GM12878 (cell line): ENCODE measurements at regions not wholly inside any gene's neighbourhood (a gene's known extent, or its start where the extent isn't known, plus 50 kb on each side); places are given as distances from the start of the nearest gene placed in this dataset.

Experiments used
- ATAC-seq: fragments of 200-7000 bp; cut with Tn5 transposase; 3 replicates; pipeline ENCODE4 v1.9.1; 2020; ENCODE audit warnings: mild to moderate bottlenecking, moderate library complexity
- BruUV-seq: library from RNA; stranded (reverse); fragments of 400-500 nt; replicated peaks from 2 replicates; lab custom pipeline; 2021; lab: Mats Ljungman, UMichigan
- CTCF ChIA-PET: fragments of 300-600 bp; sonication (Branson Sonifier 250); formaldehyde crosslinking; extraction: SDS; loops from one replicate; lab custom pipeline; 2021; ENCODE audit warnings: inconsistent platforms; lab: Yijun Ruan, JAX
- POLR2A ChIA-PET: fragments of 350-600 bp; formaldehyde crosslinking; extraction: SDS; loops from one replicate; lab custom pipeline; 2021; ENCODE audit warnings: inconsistent platforms; lab: Charles Lee
- RAD21 ChIA-PET: fragments of 300-600 bp; sonication (Branson Sonifier 250); formaldehyde crosslinking; loops from one replicate; lab custom pipeline; 2023; ENCODE audit warnings: antibody characterized with exemption; ENCODE audit not compliant: unreplicated experiment; lab: Charles Lee
- SMC1A ChIA-PET: fragments of 300-600 bp; sonication (Branson Sonifier 250); formaldehyde crosslinking; loops from one replicate; lab custom pipeline; 2023; ENCODE audit not compliant: unreplicated experiment, uncharacterized antibody; lab: Charles Lee
- DNase-seq: peaks from one replicate; pipeline ENCODE4 v3.0.0-alpha.2; 2011; ENCODE audit warnings: low read depth, low spot score
- FAIRE-seq: peaks from 3 replicates; lab custom pipeline; 2011; peaks lifted over from hg19 to GRCh38; lab: Jason Lieb, UNC
- H2AFZ ChIP-seq: 2 replicates; pipeline ENCODE4 v1.6.0; 2011; ENCODE audit warnings: low read depth, low read length, control low read depth; ENCODE audit not compliant: control insufficient read depth
- H3K27ac ChIP-seq: 2 replicates; pipeline ENCODE4 v1.5.1; 2011; ENCODE audit warnings: control low read depth; ENCODE audit not compliant: control insufficient read depth, insufficient read depth
- H3K27me3 ChIP-seq, 2 experiments: replicated peaks in 1 of 2; 2 replicates each; pipeline versions ENCODE4 v1.6.0 to v1.6.1; 2011; ENCODE audit warnings: low read length in 1 of 2; ENCODE audit not compliant: control insufficient read depth in 2 of 2, insufficient read depth in 2 of 2
- H3K36me3 ChIP-seq, 2 experiments: 2 replicates each; pipeline ENCODE4 v1.5.1; 2011; ENCODE audit warnings: low read length in 1 of 2; ENCODE audit not compliant: control insufficient read depth in 2 of 2, insufficient read depth in 2 of 2
- H3K4me1 ChIP-seq: 2 replicates; pipeline ENCODE4 v1.6.1; 2011; ENCODE audit warnings: mild to moderate bottlenecking, low read length, moderate library complexity, mixed read lengths; ENCODE audit not compliant: control insufficient read depth, insufficient read depth
- H3K4me2 ChIP-seq: 2 replicates; pipeline ENCODE4 v1.6.0; 2011; ENCODE audit warnings: control low read depth; ENCODE audit not compliant: control insufficient read depth, insufficient read depth
- H3K4me3 ChIP-seq: fragments of 200-600 bp; sonication (generic); 2 replicates; pipeline ENCODE4 v1.5.1; 2016
- H3K79me2 ChIP-seq: 2 replicates; pipeline ENCODE4 v1.6.0; 2011; ENCODE audit warnings: low read length; ENCODE audit not compliant: control insufficient read depth, insufficient read depth
- H3K9ac ChIP-seq: 2 replicates; pipeline ENCODE4 v1.8.0; 2011; ENCODE audit warnings: low read length, control low read depth, mixed read lengths; ENCODE audit not compliant: control insufficient read depth, insufficient read depth
- H3K9me3 ChIP-seq: replicated peaks from 3 replicates; pipeline ENCODE4 v1.5.1; 2011; ENCODE audit warnings: mild to moderate bottlenecking, low read length; ENCODE audit not compliant: control insufficient read depth, insufficient read depth
- H4K20me1 ChIP-seq: 2 replicates; pipeline ENCODE4 v1.6.0; 2011; ENCODE audit not compliant: control insufficient read depth, insufficient read depth
- BHLHE40 ChIP-seq, 2 experiments: fragments of 450-650 bp in 1 of 2; IDR thresholded peaks; 2 replicates each; pipeline ENCODE4 v1.6.1; 2011 to 2017; ENCODE audit warnings: low read depth in 2 of 2, borderline replicate concordance in 1 of 2, improper control_type of control experiment in 1 of 2, low read length in 1 of 2, mild to moderate bottlenecking in 1 of 2
- IRF4 ChIP-seq: IDR thresholded peaks from 2 replicates; pipeline ENCODE4 v1.6.1; 2011; ENCODE audit warnings: low read depth, low read length
- NFYB ChIP-seq: IDR thresholded peaks from 2 replicates; pipeline ENCODE4 v1.6.1; 2011; ENCODE audit warnings: low read depth, mild to moderate bottlenecking, low read length, improper control_type of control experiment, moderate library complexity; ENCODE audit not compliant: insufficient read depth
- SMAD1 ChIP-seq: fragments of 450-650 bp; IDR thresholded peaks from 2 replicates; pipeline ENCODE4 v1.6.1; 2018; ENCODE audit warnings: mild to moderate bottlenecking, low read depth; ENCODE audit not compliant: partially characterized antibody
- SREBF1 ChIP-seq: IDR thresholded peaks from 2 replicates; pipeline ENCODE4 v1.6.1; 2012; ENCODE audit warnings: mild to moderate bottlenecking, low read length
- STAT1 ChIP-seq: fragments of 450-650 bp; conservative IDR thresholded peaks from 2 replicates; pipeline ENCODE4 v1.6.1; 2014; ENCODE audit warnings: antibody characterized with exemption, mild to moderate bottlenecking
- STAT3 ChIP-seq: IDR thresholded peaks from 2 replicates; pipeline ENCODE4 v1.6.1; 2011; ENCODE audit warnings: low read depth, low read length, improper control_type of control experiment
- WGBS: methylation state at CpG from one replicate; pipeline ENCODE4 v1.1.6; 2016; ENCODE audit warnings: low lambda C conversion rate; ENCODE audit not compliant: insufficient replicate concordance, insufficient coverage; ENCODE audit errors: missing lambda C conversion rate; 5-methylcytosine and 5-hydroxymethylcytosine counted together
- in situ Hi-C: fragments of 300-500 bp; cut with MboI; formaldehyde crosslinking; loops from 9 replicates; pipeline ENCODE4 v1.14.3; 2018; ENCODE audit warnings: mixed read lengths
- intact Hi-C: fragments of 100-400 bp; cut with micrococcal nuclease; formaldehyde crosslinking; loops from one replicate; pipeline ENCODE4 v1.14.2; 2022; ENCODE audit not compliant: unreplicated experiment
- TF ChIP-seq, protein P1 (sequence below): fragments of 150-350 bp; IDR thresholded peaks from 2 replicates; pipeline ENCODE4 v1.6.1; 2014; ENCODE audit warnings: mild to moderate bottlenecking, low read depth, low read length
- TF ChIP-seq, protein P2 (sequence below): fragments of 450-650 bp; IDR thresholded peaks from 2 replicates; pipeline ENCODE4 v1.6.1; 2017; ENCODE audit warnings: mild to moderate bottlenecking, moderate library complexity
- TF ChIP-seq, protein P3 (sequence below): fragments of 450-650 bp; IDR thresholded peaks from 2 replicates; pipeline ENCODE4 v1.6.1; 2017; ENCODE audit warnings: mild to moderate bottlenecking, low read depth, inconsistent platforms; ENCODE audit not compliant: poor library complexity, severe bottlenecking

DNA sequence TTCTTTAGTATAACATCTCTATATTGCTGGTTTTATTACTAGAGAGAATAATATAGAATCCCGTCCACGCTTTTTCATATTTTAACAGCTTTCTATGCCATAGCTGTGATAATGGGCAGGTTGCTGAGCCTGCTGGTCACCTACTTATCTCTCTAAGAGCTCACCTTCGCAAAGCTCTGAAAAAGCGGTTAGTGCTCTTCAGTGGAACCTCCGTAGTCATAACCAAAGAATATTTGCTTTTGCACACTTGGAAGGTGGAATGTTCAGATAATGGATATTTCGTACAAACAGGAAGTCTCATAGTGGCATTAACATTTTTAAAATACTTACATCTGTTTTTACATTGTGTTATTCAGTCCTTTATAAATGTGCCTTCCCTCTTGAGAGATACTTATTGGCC lies 388.9 kb upstream of the ANO3 start (continued):
- TF ChIP-seq, protein P1, sequence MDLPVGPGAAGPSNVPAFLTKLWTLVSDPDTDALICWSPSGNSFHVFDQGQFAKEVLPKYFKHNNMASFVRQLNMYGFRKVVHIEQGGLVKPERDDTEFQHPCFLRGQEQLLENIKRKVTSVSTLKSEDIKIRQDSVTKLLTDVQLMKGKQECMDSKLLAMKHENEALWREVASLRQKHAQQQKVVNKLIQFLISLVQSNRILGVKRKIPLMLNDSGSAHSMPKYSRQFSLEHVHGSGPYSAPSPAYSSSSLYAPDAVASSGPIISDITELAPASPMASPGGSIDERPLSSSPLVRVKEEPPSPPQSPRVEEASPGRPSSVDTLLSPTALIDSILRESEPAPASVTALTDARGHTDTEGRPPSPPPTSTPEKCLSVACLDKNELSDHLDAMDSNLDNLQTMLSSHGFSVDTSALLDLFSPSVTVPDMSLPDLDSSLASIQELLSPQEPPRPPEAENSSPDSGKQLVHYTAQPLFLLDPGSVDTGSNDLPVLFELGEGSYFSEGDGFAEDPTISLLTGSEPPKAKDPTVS, result no peak
- TF ChIP-seq SREBF1 (no peak), STAT1 (no peak), NFYB (no peak)

DNA sequence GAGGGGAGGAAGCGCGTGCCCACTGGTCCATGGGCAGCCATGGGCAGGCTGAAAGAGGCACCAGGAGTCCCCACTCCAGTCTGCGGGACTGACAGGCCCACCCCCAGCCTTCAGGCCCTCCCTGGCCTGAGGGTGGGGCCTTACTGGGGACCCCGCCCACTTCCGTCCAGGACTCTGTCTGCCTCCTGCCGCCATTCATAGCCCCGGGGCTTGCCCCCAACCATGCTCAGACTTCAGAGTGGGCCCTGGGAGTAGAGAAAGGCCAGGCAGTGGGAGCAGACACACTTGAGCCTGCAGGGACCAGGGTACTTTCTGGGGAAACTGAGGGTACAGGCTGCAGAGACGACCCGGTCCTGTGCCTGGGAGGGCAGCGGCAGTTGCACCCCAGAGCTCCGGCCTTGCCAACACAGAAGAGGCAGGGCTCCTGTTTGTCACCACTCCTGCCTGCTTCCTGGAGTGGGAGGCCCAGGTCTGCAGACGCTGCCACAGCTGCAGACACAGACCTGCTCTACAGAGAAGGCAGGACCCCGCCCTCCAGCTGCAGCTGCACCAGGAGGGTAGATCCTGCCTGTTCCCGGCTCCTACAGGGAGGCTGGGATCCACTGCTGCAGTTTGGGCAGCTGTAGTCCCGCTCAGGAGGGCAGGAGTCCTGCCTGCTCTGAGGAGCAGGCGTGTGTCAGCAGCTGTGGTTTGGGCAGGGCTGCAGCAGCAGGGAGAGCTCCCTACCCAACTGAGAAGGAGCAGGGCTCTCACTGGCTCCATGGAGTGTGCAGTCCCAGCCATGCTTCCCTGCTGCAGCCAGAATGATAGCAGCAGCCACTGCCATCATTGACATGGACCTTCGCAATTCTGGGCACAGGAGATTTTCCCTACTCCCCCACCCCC lies 387.9 kb upstream of the ANO3 start:
- ATAC-seq (no peak), FAIRE-seq (no peak)
- POLR2A ChIA-PET, result no interaction called here

More for the DNA sequence above, 387.9 kb upstream of the ANO3 start:
- RAD21 ChIA-PET, result no interaction called here
- H2AFZ ChIP-seq, result no peak overlapping the region
- H3K79me2 ChIP-seq, result no peaks in the 10 kb centered on the region
- BruUV-seq, result no TSS peak
- H3K9me3 ChIP-seq, result no peaks in the 10 kb centered on the region
- CTCF ChIA-PET, result no interaction called here
- intact Hi-C loops, result no loop called here
- H3K36me3 ChIP-seq, result no peaks in the 10 kb centered on the region
- H3K4me3 ChIP-seq, result no peak overlapping the region
- TF ChIP-seq STAT3 (no peak), IRF4 (no peak), BHLHE40 (IDR thresholded peaks at IDR 0.05; ENCODE audit: borderline replicate concordance in 1 of 2, low read depth in 2 of 2, low read length in 1 of 2) (no peak), SMAD1 (no peak)
- TF ChIP-seq, protein P2, sequence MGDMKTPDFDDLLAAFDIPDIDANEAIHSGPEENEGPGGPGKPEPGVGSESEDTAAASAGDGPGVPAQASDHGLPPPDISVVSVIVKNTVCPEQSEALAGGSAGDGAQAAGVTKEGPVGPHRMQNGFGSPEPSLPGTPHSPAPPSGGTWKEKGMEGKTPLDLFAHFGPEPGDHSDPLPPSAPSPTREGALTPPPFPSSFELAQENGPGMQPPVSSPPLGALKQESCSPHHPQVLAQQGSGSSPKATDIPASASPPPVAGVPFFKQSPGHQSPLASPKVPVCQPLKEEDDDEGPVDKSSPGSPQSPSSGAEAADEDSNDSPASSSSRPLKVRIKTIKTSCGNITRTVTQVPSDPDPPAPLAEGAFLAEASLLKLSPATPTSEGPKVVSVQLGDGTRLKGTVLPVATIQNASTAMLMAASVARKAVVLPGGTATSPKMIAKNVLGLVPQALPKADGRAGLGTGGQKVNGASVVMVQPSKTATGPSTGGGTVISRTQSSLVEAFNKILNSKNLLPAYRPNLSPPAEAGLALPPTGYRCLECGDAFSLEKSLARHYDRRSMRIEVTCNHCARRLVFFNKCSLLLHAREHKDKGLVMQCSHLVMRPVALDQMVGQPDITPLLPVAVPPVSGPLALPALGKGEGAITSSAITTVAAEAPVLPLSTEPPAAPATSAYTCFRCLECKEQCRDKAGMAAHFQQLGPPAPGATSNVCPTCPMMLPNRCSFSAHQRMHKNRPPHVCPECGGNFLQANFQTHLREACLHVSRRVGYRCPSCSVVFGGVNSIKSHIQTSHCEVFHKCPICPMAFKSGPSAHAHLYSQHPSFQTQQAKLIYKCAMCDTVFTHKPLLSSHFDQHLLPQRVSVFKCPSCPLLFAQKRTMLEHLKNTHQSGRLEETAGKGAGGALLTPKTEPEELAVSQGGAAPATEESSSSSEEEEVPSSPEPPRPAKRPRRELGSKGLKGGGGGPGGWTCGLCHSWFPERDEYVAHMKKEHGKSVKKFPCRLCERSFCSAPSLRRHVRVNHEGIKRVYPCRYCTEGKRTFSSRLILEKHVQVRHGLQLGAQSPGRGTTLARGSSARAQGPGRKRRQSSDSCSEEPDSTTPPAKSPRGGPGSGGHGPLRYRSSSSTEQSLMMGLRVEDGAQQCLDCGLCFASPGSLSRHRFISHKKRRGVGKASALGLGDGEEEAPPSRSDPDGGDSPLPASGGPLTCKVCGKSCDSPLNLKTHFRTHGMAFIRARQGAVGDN, result no peak
- TF ChIP-seq, protein P3, sequence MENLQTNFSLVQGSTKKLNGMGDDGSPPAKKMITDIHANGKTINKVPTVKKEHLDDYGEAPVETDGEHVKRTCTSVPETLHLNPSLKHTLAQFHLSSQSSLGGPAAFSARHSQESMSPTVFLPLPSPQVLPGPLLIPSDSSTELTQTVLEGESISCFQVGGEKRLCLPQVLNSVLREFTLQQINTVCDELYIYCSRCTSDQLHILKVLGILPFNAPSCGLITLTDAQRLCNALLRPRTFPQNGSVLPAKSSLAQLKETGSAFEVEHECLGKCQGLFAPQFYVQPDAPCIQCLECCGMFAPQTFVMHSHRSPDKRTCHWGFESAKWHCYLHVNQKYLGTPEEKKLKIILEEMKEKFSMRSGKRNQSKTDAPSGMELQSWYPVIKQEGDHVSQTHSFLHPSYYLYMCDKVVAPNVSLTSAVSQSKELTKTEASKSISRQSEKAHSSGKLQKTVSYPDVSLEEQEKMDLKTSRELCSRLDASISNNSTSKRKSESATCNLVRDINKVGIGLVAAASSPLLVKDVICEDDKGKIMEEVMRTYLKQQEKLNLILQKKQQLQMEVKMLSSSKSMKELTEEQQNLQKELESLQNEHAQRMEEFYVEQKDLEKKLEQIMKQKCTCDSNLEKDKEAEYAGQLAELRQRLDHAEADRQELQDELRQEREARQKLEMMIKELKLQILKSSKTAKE, result no peak
- no peak overlapping the region for H3K9ac ChIP-seq
- 30% methylated on average over 17 of the region's 17 CpGs for WGBS
- H4K20me1 ChIP-seq, result no peaks in the 10 kb centered on the region
- in situ Hi-C loops, result no loop called here
- no peaks in the 10 kb centered on the region for H3K4me1 ChIP-seq
- no peaks in the 10 kb centered on the region for H3K27me3 ChIP-seq
- no peak for DNase-seq
- no peak overlapping the region for H3K4me2 ChIP-seq
- no peak overlapping the region for H3K27ac ChIP-seq
- SMC1A ChIA-PET, result no interaction called here
